GM18861 (cell line): ENCODE measurements at regions not wholly inside any gene's neighbourhood (a gene's known extent, or its start where the extent isn't known, plus 50 kb on each side); places are given as distances from the start of the nearest gene placed in this dataset.
"Not testable (repeated sequence)": the region's sequence is repeated elsewhere in the genome, so short reads cannot be mapped to it uniquely, and the experiment has no call there.

Experiments
- ATAC-seq: cut with Tn5 transposase; IDR thresholded peaks from one replicate; pipeline ENCODE4 v1.9.1; 2021; ENCODE audit not compliant: unreplicated experiment

DNA sequence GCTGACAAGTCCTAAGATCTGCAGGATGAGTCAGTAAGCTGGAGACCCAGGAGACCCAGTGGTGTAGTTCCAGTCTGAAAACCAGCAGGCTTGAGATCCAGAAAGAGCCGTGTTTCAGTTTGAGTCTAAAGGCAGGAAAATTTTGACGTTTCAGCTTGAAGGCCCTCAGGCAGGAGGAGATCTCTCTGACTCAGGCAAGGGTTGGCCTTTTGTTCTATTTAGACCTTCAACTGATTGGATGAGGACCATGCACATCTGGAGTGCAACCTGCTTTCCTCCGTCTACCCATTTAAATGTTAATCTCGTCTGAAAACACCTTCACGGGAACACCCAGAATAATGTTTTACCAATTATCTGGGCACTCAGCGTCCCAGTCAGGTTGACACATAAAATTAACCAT lies 69.5 kb downstream of the NPIPA7 start:
- ATAC-seq, result not testable (repeated sequence)

DNA sequence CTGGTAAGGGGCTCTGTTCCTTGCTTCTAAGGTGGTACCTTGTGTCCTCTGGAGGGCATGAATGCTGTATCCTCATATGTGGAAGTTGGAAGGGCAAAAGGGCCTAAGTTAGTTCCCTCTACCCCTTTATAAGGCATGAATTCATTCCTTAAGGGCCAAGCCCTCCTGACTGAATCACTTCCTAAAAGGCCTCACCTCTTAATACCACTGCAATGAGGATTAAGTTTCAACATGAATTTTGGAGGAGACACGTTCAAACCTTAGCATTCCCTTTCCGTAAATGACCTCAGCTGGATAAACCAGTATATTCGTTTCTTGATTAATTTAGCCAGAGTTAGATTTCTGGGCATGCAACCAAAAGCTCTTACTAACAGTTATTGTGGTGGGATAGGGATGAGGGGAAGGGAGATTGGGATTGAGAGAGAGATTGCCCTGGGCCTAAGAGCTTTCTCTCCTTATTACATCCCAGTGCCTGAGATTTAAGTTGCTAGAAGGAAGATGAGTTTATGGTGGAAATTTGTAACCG lies 70.8 kb downstream of the NPIPA7 start:
- not testable (repeated sequence) for ATAC-seq

DNA sequence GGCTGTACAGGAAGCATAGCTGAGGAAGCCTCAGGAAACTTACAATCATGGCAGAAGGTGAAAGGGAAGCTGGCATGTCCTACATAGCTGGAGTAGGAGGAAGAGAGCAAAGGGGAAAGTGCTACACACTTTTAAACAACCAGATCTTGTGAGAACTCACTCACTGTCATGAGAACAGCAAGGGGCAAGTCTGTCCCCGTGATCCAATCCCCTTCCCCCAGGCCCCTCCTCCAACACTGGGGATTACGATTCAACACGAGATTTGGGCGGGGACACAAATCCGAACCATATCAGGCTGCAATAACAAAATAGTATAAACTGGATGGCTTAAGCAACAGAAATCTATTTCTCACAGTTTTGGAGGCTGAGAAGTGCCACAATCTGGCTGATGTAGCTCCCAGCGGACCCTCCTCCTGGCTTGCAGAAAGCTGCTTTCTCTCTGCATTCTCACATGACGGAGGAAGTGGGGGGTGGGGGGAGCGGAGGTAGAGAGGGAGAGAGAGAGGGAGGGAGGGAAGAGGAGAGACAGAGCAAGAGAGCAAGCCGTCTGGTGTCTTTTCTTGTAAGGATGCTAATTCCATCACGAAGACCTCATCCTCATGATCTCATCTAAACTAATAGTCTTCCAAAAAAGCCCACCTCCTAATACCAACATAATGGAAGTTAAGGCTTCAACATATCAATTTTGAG lies 72.9 kb downstream of the NPIPA7 start:
- ATAC-seq, result not testable (repeated sequence)

DNA sequence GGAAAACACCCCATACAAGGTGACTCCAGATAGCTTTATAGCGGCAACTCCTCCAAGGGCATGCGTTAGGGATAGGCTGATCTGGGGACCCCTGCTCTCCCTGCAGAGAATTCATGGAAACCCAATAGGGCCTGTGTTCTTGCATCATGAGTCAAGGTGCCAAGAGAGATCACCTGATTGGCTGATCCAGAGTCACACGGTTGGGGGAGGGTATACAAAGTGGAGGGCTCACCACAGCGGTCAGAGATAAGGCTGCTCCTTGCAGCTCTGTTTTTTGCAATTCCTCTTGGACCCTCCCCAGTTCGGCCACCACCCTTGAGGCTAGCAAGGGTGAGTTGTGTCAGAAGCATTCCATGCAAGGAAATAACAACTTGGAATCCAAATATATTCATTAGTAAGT lies 79.6 kb downstream of the NPIPA7 start:
- ATAC-seq, result not testable (repeated sequence)

DNA sequence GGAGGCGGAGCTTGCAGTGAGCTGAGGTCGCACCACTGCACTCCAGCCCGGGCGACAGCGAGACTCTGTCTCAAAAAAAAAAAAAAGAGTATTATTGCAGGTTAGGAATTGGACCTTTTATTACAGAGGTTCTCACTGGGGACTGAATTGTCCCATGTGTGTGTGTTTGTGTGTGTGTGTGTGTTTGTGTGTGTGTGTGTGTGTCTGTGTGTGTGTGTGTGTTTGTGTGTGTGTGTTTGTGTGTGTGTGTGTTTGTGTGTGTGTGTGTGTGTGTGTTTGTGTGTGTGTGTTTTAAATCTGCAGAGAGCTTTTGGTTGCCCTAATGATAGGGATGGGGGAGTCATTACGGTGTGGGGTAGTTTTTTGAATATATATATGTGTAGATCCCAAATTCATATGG lies 84.9 kb downstream of the NPIPA7 start:
- not testable (repeated sequence) for ATAC-seq

DNA sequence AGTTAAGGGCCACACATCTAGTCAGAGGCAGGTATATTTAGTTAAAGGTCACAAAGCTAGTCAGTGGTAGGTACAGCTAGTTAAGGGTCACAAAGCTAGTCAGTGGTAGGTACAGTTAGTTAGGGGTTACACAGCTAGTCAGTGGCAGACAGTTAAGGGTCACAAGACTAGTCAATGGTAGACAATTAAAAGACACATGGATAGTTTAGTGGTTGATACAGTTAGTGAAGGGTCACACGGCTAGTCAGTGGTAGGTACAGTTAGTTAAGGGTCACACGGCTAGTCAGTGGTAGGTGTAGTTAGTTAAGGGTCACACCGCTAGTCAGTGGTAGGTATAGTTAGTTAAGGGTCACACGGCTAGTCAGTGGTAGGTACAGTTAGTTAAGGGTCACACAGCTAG lies 110.0 kb downstream of the NPIPA7 start:
- not testable (repeated sequence) for ATAC-seq

DNA sequence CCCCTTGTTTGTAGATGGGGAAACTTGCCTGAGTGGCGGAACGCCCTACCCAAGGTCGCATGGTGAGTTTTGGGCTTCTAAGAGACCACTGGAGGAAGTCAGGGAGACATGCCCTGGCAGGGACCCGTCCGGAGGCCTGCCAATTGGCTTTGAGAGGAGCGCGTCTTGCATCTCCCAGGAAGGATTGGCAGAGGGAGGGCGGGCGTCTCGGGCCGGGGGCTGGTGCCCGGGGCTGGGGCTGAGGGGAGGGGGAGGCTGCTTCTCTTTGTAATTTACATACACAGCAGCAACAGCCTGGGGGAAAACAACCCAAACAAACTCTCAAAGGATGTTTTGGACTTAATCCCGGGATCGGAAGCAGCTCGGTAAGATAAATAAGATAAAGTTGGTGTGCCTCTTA lies 110.5 kb downstream of the NPIPA7 start:
- not testable (repeated sequence) for ATAC-seq

DNA sequence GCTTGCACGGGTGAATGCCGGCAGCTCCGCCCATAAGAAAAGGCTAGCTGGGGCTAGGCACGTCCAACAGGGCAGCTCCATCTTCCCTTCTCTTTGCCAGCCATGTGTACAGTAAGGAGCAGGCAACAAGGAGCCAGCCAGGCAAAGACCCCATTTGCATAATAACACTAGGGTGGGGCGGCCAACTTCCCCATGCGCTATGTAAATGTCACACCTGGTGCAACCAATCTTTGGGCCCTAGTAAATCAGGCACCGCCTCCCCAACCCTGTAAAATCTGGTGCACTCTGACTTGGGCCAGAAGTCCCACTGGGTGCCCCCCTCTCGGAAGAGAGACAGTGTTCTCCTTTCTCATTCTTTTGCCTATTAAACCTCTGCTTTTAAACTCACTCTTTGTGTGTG lies 115.2 kb downstream of the NPIPA7 start:
- ATAC-seq, result not testable (repeated sequence)

DNA sequence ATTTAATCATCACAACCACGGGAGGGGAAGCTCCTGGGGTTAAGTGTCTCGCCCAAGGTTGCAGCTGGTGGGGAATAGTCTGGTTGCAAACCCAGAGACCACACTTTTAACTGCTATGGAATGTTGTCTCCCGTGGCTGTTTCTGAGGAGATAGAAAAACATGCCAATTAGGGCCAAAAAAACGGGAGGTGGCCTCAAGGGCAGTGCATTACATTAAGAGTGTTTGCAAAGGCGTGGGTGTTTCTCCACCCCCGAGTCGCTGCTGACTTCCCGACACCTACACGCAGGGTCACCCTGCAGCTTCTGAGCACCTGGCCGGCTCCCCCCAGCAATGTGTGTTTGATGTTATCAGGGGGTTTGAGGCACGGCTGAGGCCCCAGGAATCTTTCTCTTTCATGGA lies 116.1 kb downstream of the NPIPA7 start:
- not testable (repeated sequence) for ATAC-seq

DNA sequence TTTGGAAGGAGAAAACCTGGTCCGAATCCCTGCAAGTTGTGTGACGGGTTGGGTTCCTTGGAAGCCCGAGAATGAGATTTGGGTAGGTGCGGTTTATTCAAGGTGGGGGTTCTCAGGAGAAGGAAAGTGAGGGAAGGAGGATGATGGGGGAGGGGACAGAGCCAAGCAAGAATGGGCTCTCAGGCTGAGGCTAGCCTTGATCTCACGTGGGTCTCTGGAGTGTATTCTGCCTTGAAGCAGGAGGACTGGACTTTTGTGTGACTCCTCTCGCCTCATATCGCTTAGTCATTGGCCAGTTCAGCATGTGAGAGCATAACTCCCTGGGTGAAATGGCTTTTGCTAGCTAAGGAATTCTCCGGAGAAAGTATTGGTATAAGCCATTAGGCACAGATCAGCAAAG lies 120.9 kb downstream of the NPIPA7 start:
- not testable (repeated sequence) for ATAC-seq

DNA sequence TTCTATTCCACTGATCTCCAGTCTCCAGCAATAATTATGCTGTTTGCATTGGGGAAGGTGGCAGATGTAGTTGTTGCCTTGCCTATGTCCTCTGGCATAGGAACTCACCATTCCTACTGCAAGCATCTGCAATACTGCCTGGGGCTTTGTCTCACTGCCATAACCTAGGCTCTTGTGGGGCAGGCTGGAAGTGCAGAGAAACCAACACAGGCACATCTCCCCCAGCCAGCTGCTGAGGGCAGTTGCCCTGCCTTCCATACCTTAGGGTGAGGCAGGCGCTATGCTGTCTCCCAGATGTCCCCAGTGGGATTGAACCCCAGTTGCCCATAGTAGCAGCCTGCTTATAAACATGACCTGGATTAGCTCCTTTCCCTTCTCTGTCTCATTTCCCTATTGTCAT lies 128.1 kb downstream of the NPIPA7 start:
- not testable (repeated sequence) for ATAC-seq

DNA sequence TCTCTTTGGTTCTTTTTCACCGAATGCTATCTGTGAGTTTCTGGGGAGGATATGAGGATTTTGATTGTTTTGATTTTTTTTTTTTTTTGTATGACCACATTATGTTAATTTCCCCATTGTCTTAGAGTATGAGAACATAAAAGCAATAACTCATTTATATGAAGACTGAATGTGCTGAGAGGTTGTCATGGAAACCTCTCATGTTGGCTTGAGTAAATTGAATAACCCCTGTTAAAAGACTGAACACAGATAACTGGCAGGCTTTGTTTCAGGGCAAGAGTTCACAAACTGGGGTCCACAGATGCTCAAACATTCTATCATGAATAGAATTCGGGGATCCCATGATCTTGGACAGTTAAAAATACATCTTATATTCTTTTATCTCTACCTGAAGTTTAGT lies 129.4 kb downstream of the NPIPA7 start:
- ATAC-seq, result not testable (repeated sequence)

DNA sequence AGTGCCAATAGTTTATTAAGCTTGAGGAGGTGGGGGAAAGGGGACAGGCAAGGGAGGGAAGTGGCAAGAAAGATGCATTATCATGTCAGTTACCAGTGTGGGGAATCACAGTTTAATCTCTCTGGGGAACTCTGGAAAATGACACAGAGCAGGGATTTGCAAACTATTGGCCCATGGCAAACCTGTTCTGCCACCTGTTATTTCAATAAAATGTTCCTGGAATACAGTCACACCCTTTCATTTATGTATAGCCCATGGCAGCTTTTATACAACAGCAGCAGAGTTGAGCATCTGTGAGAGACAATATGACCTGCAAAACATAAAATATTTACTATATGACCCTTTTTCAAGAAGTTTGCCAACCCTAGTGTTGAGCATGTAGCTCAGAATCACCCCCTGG lies 140.5 kb downstream of the NPIPA7 start:
- not testable (repeated sequence) for ATAC-seq

DNA sequence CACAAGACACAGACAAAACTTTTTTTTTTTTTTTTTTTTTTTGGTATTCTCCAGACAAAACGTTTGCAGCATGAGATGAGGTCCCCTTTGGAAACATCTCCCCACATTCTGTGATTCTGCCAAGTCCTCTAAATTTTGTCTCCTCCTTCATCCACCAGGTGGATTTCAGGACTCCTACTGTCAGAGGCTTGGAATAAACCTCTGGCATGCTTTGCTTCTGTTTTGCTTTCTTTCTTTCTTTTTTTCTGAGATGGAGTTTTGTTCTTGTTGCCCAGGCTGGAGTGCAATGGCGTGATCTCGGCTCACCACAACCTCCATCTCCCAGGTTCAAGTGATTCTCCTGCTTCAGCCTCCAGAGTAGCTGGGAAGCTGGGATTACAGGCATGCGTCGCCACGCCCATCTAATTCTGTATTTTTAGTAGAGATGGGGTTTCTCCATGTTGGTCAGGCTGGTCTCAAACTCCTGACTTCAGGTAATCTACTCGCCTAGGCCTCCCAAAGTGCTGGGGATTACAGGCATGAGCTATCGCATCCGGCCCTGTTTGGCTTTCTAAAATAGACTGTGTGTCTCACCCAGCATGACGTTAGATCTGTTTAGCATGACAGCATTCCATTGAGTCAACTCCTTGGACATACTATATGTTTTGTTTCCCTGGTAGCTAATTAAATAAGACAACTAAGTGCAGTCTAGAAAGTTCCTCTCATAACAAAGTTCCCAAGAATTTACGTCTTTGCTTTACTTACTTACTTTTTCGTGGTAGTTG lies 142.5 kb downstream of the NPIPA7 start:
- not testable (repeated sequence) for ATAC-seq

DNA sequence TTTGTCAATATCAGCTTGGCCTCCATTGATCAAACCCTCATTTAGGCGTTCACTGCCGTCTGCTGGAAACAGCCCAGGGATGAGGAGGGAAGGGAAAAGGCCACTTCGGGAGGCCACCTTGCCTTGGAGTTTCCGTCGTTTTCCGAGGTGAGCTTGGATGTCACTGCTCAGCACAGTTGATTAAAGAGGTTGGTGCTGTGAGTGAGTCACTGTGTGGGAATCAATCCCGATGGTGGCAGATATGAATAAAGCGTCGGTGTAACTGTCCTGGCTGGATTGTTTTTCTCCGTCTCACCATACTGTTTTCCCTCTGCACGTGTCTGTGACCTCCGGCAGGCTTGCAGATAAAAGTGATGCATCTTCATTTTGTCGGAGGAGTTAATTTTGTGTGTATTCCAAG lies 148.1 kb downstream of the NPIPA7 start:
- not testable (repeated sequence) for ATAC-seq

DNA sequence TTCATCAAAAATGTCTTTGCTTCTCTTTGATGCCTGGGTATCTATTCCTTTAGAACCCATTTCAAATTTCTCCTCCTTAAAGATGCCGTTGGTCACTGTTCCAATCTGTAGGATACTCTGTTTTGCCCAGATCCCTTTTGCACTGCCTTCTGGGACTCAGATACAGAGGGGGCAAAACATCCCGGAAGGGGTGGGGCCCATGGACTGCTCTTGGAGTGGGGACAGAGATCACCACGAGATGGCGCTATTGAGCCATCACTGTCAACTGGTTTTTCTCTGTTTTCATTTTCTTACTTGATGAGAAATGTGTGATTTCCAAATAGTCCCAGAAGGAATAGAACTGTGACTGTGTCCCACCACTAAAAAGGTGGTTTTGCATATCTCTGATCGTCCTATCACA lies 151.8 kb downstream of the NPIPA7 start:
- not testable (repeated sequence) for ATAC-seq

DNA sequence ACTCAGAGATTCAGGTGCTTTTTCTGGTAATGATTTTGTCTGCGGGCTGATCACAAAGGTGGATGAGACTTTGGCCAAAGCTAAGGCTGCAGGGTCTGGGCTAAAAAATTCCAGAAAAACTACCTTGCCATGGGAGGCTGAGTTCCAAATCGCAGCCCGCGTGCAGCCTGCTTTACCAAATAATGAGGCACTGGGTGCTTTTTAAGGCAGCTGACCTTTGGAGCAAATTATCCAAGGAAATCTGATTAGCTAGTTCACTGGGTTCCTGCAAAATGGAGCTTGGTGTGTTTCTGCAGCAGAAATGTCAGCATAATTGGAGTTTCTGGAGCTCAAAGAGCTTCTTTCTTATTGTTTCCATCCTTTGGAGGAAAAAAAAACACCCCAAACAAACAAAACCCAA lies 156.6 kb downstream of the NPIPA7 start:
- ATAC-seq, result not testable (repeated sequence)

DNA sequence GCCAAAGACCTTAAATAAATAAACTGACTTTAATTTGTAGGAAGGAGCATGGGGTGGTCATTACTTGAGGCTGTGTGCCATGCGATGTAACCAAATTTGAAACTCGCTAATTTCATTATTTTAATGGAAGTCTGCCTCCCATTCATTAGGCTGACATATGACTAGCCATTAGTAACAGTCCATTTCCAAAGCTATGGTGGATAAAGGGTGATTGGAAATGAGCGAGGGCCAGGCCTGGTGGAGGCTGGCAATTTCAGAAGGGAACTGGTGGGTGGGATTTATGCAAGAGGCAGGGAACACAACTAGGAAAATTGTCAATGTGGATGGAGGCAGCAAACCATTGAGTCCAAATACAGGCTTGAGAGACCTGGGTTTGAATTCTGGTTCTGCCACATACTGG lies 157.2 kb downstream of the NPIPA7 start:
- ATAC-seq, result not testable (repeated sequence)

DNA sequence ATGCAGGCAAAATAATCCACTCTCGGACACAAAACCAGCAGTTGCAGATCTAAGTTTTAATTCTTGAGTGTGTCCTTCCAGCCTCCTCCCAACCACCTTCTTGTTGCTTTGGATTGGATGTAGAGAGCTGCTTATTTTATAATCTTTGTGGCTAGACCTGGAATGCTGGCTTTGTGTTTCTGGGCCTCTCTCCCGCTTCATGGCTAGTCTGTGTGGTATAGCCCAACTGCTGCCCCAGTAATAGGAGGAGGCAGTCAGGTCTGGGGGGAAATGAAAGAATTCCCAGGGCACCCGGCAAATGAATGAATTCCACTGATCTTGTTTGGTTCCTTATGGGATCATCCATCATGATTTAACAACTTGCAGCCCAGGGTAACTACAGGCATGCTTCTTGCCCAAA lies 170.8 kb downstream of the NPIPA7 start:
- not testable (repeated sequence) for ATAC-seq

DNA sequence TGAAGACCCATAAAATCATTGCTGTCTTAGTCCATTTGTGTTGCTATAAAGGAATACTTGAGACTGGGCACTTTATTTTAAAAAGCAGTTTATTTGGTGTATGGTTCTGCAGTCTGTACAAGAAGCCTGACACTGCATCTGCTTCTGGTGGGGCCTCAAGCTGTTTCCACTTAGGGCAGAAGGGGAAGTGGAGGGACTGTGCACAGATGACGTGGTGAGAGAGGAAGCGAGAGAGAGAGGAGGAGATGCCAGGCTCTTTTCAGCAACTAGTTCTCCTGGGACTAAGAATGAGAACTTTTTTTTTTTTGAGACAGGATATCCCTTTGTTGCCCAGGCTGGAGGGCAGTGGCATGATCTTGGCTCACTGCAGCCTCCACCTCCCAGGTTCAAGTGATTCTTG lies 171.9 kb downstream of the NPIPA7 start:
- ATAC-seq, result not testable (repeated sequence)

DNA sequence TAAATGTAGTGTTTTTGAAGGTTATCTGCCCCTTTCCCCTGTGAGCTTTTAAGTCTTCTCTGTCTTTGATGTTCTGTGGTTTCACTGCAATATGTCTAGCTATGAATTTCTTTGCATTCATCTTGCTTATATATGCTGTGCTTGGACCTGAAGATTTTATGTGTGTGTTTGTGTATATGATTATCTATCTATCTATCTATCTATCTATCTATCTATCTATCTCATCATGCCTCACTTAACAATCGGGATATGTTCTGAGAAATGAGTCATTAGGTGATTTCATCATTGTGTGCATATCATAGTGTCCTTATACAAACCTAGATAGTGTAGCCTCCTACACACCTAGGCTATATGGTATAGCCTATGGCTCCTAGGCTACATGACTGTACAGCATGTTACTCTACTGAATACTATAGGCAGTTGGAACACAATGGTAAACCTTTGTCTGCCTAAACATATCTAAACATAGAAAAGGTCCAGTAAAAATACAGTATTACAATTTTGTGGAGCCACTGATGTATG lies 173.9 kb downstream of the NPIPA7 start:
- not testable (repeated sequence) for ATAC-seq
